GM18868 (cell line): ENCODE measurements at regions not wholly inside any gene's neighbourhood (a gene's known extent, or its start where the extent isn't known, plus 50 kb on each side); places are given as distances from the start of the nearest gene placed in this dataset.
"Not testable (repeated sequence)": the region's sequence is repeated elsewhere in the genome, so short reads cannot be mapped to it uniquely, and the experiment has no call there.

ENCODE experiments used
- ATAC-seq: cut with Tn5 transposase; IDR thresholded peaks from one replicate; pipeline ENCODE4 v1.9.1; 2021; ENCODE audit warnings: mild to moderate bottlenecking, moderate library complexity; ENCODE audit not compliant: unreplicated experiment

GRCh38 chr15:20369500-20369899, 172.1 kb downstream of the GOLGA6L6 start:
- ATAC-seq: no peak

DNA sequence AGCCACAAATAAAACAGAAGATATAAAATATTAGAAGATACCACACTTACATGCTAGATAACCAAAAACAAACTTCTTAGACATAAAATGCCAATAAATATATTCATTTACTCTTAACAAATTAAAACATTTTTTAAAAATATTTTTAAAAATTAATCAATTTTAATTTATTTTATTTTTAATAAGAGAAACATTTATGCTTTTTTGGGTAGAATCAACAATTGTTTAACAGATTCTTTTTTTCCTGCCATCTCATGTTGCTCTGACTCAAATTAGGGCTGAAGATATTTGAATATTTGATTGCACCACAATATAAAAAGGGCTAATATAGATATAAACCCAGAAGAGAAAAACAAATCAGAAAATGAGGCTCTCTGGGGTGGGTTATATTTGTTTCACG, 172.6 kb downstream of the GOLGA6L6 start:
- ATAC-seq: no peak

DNA sequence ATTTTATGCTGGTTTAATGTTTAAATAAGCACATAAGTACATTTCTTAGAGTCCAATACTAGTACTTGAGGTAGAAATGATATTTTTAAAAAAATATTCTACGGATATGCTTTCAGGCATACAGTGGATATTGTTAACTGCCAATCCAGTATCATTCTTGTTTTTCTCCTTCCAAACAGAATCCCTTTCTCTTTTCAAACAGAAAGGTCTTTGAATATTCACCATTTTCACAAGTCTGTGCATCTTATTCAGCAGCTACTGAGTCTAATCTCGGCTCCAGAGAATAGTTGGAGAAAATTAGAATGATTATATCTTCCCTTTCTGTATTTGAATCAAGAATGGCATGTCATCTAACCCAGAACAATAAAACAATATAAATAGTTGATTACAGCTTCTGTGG, 174.5 kb downstream of the GOLGA6L6 start:
- ATAC-seq: no peak

DNA sequence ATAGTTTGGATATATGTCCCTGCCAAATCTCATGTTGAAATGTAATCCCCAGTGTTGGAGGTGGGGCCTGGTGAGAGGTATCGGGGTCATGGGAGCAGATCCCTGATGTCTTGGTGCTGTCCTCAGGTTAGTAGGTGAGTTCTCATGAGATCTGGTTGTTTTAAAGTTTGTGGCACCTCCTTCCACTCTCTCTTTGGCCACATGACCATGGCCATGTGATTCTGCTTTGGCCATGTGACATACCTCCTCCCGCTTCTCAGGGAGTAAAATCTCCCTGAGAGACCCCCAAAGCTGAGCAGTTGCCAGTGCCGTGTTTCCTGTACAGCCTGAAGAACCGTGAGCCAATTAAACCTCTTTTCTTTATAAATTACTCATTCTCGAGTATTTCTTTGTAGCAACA, 178.0 kb downstream of the GOLGA6L6 start:
- not testable (repeated sequence) for ATAC-seq

GRCh38 chr15:20361091-20361490, 180.5 kb downstream of the GOLGA6L6 start:
- no peak for ATAC-seq

DNA sequence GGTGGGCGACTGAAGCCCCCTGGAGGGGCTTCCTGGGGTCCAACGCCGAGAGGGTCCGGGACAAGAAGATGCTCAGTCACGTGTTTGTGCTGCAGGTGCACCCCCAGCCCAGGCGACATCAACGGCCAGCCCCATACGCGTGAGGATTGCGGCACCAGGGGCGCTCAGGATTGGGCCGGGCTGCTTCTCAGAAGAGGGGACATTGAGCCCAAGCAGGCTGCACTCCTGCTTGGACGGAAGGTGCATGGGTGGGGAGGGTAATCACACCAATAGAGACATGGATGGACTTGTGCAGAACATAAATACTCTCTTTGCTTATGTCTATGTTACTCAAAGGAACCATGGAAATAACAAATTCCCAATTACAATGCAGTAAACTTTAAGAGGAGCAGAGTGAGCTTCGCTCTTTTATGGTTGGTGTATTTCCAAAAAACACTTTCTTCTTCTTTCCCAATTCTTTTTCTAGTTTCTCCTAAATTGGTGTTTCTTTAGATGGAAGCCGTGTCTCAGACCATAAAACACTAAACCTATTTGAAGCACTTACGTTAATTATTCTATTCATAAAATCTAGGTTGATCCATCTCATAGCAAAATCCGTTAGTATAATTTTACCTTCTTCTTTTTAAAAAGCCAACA, 182.7 kb downstream of the GOLGA6L6 start:
- ATAC-seq: no peak

DNA sequence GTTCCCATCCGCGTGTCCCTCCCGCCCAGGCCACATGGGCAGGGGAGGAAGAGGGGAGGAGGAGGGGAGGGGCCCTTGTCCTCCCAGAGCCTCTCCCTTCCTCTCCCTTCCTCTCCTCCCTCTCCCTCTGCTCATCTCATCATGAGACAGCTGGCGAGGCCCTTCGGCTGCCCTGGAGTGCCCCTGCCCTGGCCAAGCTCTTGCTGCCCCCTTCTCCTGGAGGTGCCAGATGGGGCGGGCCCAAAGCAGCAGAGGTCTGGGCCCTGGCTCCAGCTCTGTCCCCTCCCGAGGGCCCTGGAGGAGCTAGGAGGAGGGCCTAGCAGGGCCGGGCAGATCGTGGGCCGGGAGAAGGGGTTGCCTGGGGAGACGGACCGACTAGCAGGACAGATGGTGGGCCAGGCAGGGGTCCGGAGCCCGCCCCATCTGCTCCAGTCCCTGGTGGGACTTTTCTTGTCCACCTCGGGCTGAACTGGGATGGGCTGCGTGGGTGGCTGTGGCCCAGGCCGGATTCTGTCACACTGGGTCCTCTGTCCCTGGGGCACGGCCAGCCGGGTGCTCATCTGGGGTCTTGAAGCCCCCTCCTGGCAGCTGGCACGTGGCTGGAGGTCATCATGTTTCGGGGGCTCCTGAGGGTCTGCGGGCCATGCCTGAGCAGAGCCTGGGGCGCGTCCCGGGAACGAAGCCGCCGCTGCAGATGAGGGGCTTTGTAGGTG, 183.4 kb downstream of the GOLGA6L6 start:
- ATAC-seq: no peak

- ATAC-seq: no peak
Measured at GRCh38 chr15:20357481-20358065, 184.0 kb downstream of the GOLGA6L6 start.

DNA sequence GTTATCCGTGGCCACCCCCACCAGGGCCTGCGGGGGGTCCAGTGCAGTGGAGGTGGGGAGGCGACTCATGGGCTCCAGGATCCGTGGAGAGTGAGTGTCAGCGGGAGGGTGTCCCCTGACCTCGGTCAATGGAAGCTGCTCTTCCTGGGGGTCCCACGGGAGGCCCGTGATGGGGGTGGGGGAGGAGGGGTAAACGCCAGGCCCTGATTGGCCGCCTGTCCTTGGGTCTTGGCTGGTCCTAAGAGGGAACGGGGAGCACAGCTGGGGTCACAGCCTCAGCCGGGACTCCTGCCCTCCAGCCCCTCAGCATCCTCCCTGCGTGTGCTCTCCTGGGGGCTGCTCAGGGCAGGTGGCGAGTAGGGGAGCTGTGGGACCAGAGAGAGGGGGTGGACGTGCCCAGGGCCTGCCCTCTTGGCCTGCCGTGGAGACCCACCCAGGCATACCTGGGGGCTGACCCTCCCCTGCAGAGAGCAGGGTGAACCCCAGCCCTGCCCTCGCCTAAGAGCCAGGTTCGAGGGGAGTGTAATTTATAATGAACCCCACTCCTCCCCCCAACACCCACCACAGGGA, 184.6 kb downstream of the GOLGA6L6 start:
- ATAC-seq: peak; percentile 3

DNA sequence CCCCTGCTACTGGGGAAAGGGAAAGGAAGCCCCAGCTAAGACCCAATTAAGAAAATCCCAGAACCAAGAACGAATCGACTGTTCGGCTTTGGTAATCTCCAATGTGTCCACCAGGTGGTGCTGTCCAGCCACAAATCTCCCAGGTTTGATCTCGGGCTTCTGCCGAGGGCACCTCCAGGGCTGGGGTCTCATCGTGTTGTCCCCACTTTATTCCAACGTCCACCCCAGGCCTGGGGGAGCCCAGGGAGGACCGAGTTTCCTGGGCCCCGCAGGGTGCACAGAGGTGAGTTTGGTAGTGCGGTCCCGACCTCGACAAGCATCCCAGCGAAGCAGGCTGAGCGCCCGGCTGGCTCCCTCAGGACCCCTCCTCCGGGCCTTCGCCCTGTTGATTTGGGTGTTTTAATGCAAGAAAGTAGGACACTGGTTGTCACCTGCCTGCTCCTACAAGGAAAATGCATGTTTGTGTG, 185.1 kb downstream of the GOLGA6L6 start:
- ATAC-seq: peak; percentile 65

DNA sequence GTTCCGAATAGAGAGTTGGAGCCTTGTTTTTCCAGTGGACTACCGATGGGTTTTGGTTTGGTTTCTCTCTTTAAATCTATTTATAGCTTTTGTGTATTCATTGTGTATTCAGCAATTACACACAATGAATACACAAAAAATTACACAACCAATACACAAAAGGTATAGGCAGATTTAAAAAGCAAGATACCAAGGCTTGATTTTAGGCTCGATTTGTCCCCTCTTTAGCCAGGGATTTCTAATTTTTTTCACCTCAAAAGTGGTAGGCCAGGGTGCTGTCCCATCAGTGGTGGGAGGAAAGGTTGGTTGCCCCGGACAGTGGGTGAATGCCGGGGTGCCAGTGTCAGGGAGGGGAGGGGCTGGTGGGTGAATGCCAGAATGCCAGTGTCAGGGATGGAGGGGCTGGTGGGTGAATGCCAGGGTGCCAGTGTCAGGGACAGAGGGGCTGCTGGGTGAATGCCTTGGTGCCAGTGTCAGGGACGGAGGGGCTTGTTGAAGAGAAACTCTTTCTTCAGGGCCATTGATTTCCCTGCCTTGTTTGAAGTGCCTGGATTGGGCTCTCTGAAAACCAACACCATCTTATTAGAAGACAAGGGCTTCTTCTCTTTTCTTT, 186.2 kb downstream of the GOLGA6L6 start:
- no peak for ATAC-seq

DNA sequence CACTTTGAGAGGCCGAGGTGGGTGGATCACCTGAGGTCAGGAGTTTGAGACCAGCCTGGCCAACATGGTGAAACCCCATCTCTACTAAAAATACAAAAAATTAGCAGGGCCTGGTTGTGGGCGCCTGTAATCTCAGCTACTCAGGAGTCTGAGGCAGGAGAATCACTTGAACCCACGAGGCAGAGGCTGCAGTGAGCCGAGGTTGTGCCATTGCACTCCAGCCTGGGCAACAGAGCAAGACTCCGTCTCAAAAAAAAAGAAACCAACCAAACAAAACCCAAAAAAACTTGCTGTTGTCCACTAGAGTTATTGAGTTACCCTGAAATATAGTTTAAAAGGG, 186.7 kb downstream of the GOLGA6L6 start:
- ATAC-seq: not testable (repeated sequence)

GRCh38 chr15:20353966-20354883, 187.4 kb downstream of the GOLGA6L6 start:
- ATAC-seq: no peak

GRCh38 chr15:20352241-20353200, 189.1 kb downstream of the GOLGA6L6 start:
- ATAC-seq: no peak

- ATAC-seq: no peak
Measured at GRCh38 chr15:20351448-20351971, 190.1 kb downstream of the GOLGA6L6 start.

GRCh38 chr15:20349774-20350498, 191.7 kb downstream of the GOLGA6L6 start:
- no peak for ATAC-seq

- no peak for ATAC-seq
Measured at GRCh38 chr15:20348900-20349773, 192.5 kb downstream of the GOLGA6L6 start.
